Colonic mucosa (tissue), 4 donors: ENCODE measurements at regions not wholly inside any gene's neighbourhood (a gene's known extent, or its start where the extent isn't known, plus 50 kb on each side); places are given as distances from the start of the nearest gene placed in this dataset.
"Not testable (repeated sequence)": the region's sequence is repeated elsewhere in the genome, so short reads cannot be mapped to it uniquely, and the experiment has no call there.

Source experiments
- DNase-seq: peaks from one replicate; pipeline ENCODE4 v3.0.0-alpha.2; 2020
- H3K27ac ChIP-seq: fragments of 200-600 bp; one replicate; pipeline ENCODE4 v1.8.0; 2021
- H3K27me3 ChIP-seq: fragments of 200-600 bp; one replicate; pipeline ENCODE4 v1.8.0; 2021
- H3K36me3 ChIP-seq: fragments of 200-600 bp; one replicate; pipeline ENCODE4 v1.8.0; 2021
- H3K4me1 ChIP-seq: fragments of 200-600 bp; one replicate; pipeline ENCODE4 v1.8.0; 2021; ENCODE audit warnings: mild to moderate bottlenecking
- H3K4me3 ChIP-seq: fragments of 200-600 bp; one replicate; pipeline ENCODE4 v1.8.0; 2021
- H3K9ac ChIP-seq, 2 donors: one replicate each; pipeline ENCODE4 v1.7.0; 2013; ENCODE audit warnings: control low read depth in 2 of 2, low read depth in 2 of 2, low read length in 2 of 2
- H3K9me3 ChIP-seq: fragments of 200-600 bp; one replicate; pipeline ENCODE4 v1.8.0; 2021
- CTCF ChIP-seq: fragments of 200-600 bp; IDR thresholded peaks from one replicate; pipeline ENCODE4 v1.8.0; 2022; ENCODE audit warnings: antibody characterized with exemption, mild to moderate bottlenecking
- intact Hi-C: fragments of 100-400 bp; cut with DNase I; formaldehyde crosslinking; loops from one replicate; pipeline ENCODE4 v1.14.1; 2022
- donor health status: healthy.
- donor health status: DM: no; HTN: no; CAD: no.
- donor health status: DM: no; HTN: no; CAD: no.

DNA sequence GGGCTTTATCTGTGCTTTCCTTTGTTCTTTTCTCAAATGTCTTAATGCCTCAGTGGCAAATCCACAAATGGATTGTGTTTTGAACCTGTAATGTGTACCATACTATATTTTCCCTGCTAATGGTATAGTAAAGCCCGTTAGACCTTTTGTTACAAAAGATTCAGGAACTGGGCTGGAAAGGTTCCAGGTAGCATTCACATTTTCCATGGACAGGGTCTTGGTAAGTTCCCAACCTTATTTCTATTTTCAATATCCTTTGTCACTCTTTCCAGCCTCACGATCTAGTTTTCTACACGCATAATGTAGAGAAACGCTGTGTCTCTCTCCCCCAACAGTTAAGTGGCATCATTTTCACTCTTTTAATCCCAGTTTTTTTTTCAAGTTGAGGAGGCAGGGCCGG, 153.0 kb downstream of the PLCE1 start:
- TF ChIP-seq CTCF, result no peak

DNA sequence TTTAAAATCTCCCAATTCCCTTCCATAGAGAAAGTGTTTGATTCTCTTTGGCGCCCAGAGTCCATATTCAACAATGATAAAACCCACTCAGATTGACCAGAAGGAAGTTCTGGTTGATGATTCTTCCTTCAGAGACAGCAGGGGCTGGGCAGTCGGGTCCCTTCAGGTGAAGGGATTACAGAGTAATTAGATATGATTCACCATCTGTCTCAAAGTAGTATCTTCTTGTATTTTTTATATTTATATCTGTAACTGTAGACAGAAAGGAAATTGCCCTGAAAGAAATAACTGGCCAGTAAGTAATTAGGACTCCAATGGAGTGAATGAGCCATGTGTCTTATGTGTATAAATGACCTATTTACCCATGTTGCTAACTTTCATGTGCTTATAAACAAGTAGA, 156.0 kb downstream of the PLCE1 start:
- Histone ChIP-seq H3K27me3 (no peaks in the 10 kb centered on the region), H3K9ac (no peak overlapping the region), H3K27ac (no peak overlapping the region), H3K9me3 (no peaks in the 10 kb centered on the region), H3K36me3 (no peaks in the 10 kb centered on the region), H3K4me3 (no peak overlapping the region), H3K4me1 (no peaks in the 10 kb centered on the region)
- DNase-seq, result no peak
- no peak for TF ChIP-seq CTCF
- intact Hi-C loops, result no loop called here

More for the DNA sequence above, 153.0 kb downstream of the PLCE1 start:
- H3K9ac ChIP-seq, result no peak overlapping the region
- intact Hi-C loops, result no loop called here
- H3K27me3 ChIP-seq, result no peaks in the 10 kb centered on the region
- no peak for DNase-seq
- H3K4me1 ChIP-seq, result no peaks in the 10 kb centered on the region
- H3K9me3 ChIP-seq, result no peaks in the 10 kb centered on the region
- H3K4me3 ChIP-seq, result no peak overlapping the region
- no peak overlapping the region for H3K27ac ChIP-seq
- H3K36me3 ChIP-seq, result no peaks in the 10 kb centered on the region

- intact Hi-C loops, result no loop called here
- Histone ChIP-seq H3K9me3 (no peaks in the 10 kb centered on the region), H3K27ac (no peak overlapping the region), H3K9ac (no peak overlapping the region), H3K4me1 (no peaks in the 10 kb centered on the region), H3K27me3 (no peaks in the 10 kb centered on the region), H3K36me3 (no peaks in the 10 kb centered on the region), H3K4me3 (no peak overlapping the region)
- TF ChIP-seq CTCF, result no peak
- DNase-seq, result no peak
Observed at GRCh38 chr10:94150541-94151184, 156.9 kb downstream of the PLCE1 start.

DNA sequence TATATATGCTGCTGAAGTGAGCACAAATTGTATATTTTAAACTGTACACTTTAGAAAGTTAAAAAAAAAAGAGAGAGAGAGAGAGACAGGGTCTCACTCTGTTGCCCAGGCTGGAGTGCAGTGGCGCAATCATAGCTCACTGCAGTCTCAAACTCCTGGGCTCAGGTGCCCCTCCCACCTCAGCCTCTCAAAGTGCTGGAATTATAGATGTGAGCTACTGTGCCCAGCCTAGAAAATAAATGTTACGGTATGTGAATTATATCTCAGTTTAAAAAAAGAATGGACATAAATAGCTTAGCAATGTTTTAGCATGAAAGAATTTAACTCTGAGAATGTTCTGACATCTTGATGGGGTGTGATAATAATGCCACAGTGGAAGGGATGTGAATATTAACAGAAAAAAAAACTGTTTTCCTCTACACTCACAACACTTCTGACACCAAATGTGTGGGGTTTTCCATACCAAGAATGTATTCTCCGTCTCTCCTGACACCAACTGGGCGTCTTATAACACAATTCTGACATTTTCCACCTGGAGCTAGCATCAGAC, 162.1 kb downstream of the PLCE1 start:
- no peak for DNase-seq
- no peak overlapping the region for H3K4me3 ChIP-seq
- H3K4me1 ChIP-seq, result no peaks in the 10 kb centered on the region
- TF ChIP-seq CTCF, result no peak
- H3K9me3 ChIP-seq, result no peaks in the 10 kb centered on the region
- no peaks in the 10 kb centered on the region for H3K27me3 ChIP-seq
- no peak overlapping the region for H3K9ac ChIP-seq
- H3K27ac ChIP-seq, result no peak overlapping the region
- intact Hi-C loops, result no loop called here
- no peaks in the 10 kb centered on the region for H3K36me3 ChIP-seq

- Histone ChIP-seq H3K27me3 (no peaks in the 10 kb centered on the region), H3K9ac (no peak overlapping the region), H3K4me1 (no peaks in the 10 kb centered on the region), H3K9me3 (no peaks in the 10 kb centered on the region), H3K36me3 (no peaks in the 10 kb centered on the region), H3K4me3 (no peak overlapping the region), H3K27ac (no peak overlapping the region)
- TF ChIP-seq CTCF, result no peak
- DNase-seq, result no peak
- intact Hi-C loops, result no loop called here
Observed at GRCh38 chr10:94156453-94156852, 162.7 kb downstream of the PLCE1 start.

- intact Hi-C loops, H3K4me3 ChIP-seq, H3K4me1 ChIP-seq, H3K27ac ChIP-seq, H3K9ac ChIP-seq, H3K9me3 ChIP-seq, H3K27me3 ChIP-seq, DNase-seq, H3K36me3 ChIP-seq: not testable (repeated sequence)
Observed at GRCh38 chr10:94165158-94165611, 171.5 kb downstream of the PLCE1 start.
